Brain microvascular endothelial cell (primary cell): ENCODE measurements at regions not wholly inside any gene's neighbourhood (a gene's known extent, or its start where the extent isn't known, plus 50 kb on each side); places are given as distances from the start of the nearest gene placed in this dataset.

Experiments used
- DNase-seq: peaks from one replicate; pipeline ENCODE4 v3.0.0-alpha.2; 2020
- H3K27ac ChIP-seq: fragments of 250-450 bp; sonication (Bioruptor Pico); 2 replicates; pipeline ENCODE4 v1.5.1; 2020; ENCODE audit warnings: mild to moderate bottlenecking, moderate library complexity
- H3K27me3 ChIP-seq: fragments of 250-450 bp; sonication (Bioruptor Pico); replicated peaks from 2 replicates; pipeline ENCODE4 v1.5.1; 2020; ENCODE audit warnings: mild to moderate bottlenecking
- H3K36me3 ChIP-seq: fragments of 250-450 bp; sonication (Bioruptor Pico); replicated peaks from 2 replicates; pipeline ENCODE4 v1.5.1; 2020; ENCODE audit warnings: mild to moderate bottlenecking
- H3K4me3 ChIP-seq: 2 replicates; pipeline ENCODE4 v1.5.1; 2011; ENCODE audit warnings: low read depth, mild to moderate bottlenecking, control low read depth, low read length, moderate library complexity
- CTCF ChIP-seq: IDR thresholded peaks from 2 replicates; pipeline ENCODE4 v1.5.1; 2011; ENCODE audit warnings: low read depth, mild to moderate bottlenecking, moderate library complexity, low read length, control low read depth, inconsistent platforms; ENCODE audit errors: missing control alignments
- in situ Hi-C: cut with HindIII; loops from 2 replicates; pipeline ENCODE4 v1.10.0; 2017; ENCODE audit warnings: low sequenced_read_pairs, low pct_ligation_motif_present

GRCh38 chr16:86355951-86356350 lies 154.4 kb upstream of the FOXF1 start:
- peak; percentile 18 for DNase-seq
- H3K27me3 ChIP-seq: no peaks in the 10 kb centered on the region
- no peak overlapping the region for H3K27ac ChIP-seq
- TF ChIP-seq CTCF: no peak
- H3K4me3 ChIP-seq: no peak overlapping the region
- in situ Hi-C loops: no loop called here
- H3K36me3 ChIP-seq: no peaks in the 10 kb centered on the region

DNA sequence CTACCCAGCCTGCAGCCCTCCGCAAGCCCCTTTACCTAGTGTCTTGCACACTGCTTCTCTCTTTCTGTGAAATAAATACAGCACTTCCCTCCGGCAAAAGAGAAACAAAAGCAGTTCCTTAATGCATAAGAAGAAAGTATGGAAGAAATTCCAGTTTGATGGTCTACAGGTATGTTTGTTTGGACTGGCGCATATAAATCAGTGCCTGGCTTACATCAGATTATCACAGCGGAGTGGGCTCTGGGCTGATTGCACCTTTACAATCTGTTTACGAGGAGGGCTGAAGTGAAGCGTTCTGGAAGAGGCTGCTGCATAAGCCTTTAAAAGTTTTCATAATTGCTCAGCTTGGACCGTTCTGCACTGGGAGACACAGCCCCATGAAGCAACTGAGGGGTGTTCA lies 153.5 kb upstream of the FOXF1 start:
- in situ Hi-C loops: no loop called here
- DNase-seq: no peak
- Histone ChIP-seq H3K36me3 (no peaks in the 10 kb centered on the region), H3K27ac (no peak overlapping the region), H3K27me3 (no peaks in the 10 kb centered on the region), H3K4me3 (no peak overlapping the region)
- TF ChIP-seq CTCF: no peak

DNA sequence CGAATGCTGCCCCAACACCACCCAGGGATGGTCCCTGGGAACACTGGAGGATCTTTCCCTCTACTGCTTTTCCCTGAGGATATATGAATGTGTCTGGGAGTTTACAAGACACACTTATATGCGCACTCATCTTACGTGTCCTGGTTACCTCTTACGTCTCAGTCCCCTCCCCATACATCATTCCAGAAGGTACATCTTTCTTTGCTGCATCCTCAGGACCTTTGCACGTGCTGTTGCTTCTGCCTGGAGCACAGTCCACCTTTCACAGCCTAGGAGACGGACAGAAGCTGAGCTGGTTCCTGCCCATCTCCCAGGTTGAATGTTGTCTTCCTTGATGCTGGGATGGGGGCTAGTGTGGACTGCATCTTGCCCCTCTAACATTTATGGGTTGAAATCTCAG lies 153.0 kb upstream of the FOXF1 start:
- no peak for TF ChIP-seq CTCF
- no peak for DNase-seq
- H3K27ac ChIP-seq: no peak overlapping the region
- in situ Hi-C loops: no loop called here
- no peaks in the 10 kb centered on the region for H3K27me3 ChIP-seq
- H3K4me3 ChIP-seq: no peak overlapping the region
- H3K36me3 ChIP-seq: no peaks in the 10 kb centered on the region

- H3K27me3 ChIP-seq: no peaks in the 10 kb centered on the region
Measured at GRCh38 chr16:86357950-86358349, 152.4 kb upstream of the FOXF1 start.

DNA sequence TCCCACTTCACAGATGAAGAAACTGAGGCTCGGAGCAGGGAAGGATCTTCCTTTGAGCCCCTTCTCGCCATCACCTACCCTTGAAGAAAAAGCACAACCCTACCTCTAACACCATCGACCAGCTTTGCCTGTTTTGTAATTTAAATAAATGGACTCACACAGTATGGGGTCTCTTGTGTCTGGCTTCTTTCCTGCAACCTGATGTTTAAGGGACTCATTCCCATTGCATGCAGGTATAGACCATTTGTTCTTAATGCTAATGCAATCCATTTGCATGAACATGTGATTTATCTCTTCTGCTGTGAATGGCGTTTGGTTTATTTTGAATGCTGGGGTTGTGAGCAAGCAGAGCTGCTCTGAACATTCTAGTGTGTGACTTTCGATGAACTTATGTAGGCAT lies 150.8 kb upstream of the FOXF1 start:
- H3K27me3 ChIP-seq: no peaks in the 10 kb centered on the region
- TF ChIP-seq CTCF: no peak
- no peak for DNase-seq
- H3K27ac ChIP-seq: no peak overlapping the region
- H3K4me3 ChIP-seq: no peak overlapping the region
- in situ Hi-C loops: no loop called here
- no peaks in the 10 kb centered on the region for H3K36me3 ChIP-seq

More at GRCh38 chr16:86357950-86358349, 152.4 kb upstream of the FOXF1 start:
- no peak for TF ChIP-seq CTCF
- Histone ChIP-seq H3K4me3 (no peak overlapping the region), H3K36me3 (no peaks in the 10 kb centered on the region), H3K27ac (no peak overlapping the region)
- in situ Hi-C loops: no loop called here
- no peak for DNase-seq

- H3K4me3 ChIP-seq: no peak overlapping the region
- no peak overlapping the region for H3K27ac ChIP-seq
- DNase-seq: no peak
- TF ChIP-seq CTCF: no peak
- H3K27me3 ChIP-seq: no peaks in the 10 kb centered on the region
- in situ Hi-C loops: no loop called here
- H3K36me3 ChIP-seq: no peaks in the 10 kb centered on the region
Measured at GRCh38 chr16:86362155-86362849, 148.0 kb upstream of the FOXF1 start.
